DLD1 (cell line): ENCODE measurements at regions not wholly inside any gene's neighbourhood (a gene's known extent, or its start where the extent isn't known, plus 50 kb on each side); places are given as distances from the start of the nearest gene placed in this dataset.

Experiments used
- in situ Hi-C: cut with HindIII; loops from 2 replicates; pipeline ENCODE4 v1.10.0; 2017; ENCODE audit warnings: low sequenced_read_pairs

- in situ Hi-C loops, result loop anchor here (10.0 kb wide), 1 partner anchor 127 kb away; no protein-coding TSS in a partner anchor
Observed at GRCh38 chr2:196431957-196432356, 207.6 kb upstream of the CCDC150 start.

- in situ Hi-C loops, result loop anchor here (10.0 kb wide), 1 partner anchor 128 kb away; no protein-coding TSS in a partner anchor
Observed at GRCh38 chr2:196433116-196433515, 206.4 kb upstream of the CCDC150 start.

GRCh38 chr2:196434217-196434616 is 205.3 kb upstream of the CCDC150 start:
- in situ Hi-C loops, result loop anchor here (10.0 kb wide), 1 partner anchor 129 kb away; no protein-coding TSS in a partner anchor

GRCh38 chr2:196435189-196435588 is 204.3 kb upstream of the CCDC150 start:
- in situ Hi-C loops, result loop anchor here (10.0 kb wide), 1 partner anchor 130 kb away; no protein-coding TSS in a partner anchor

- in situ Hi-C loops, result loop anchor here (10.0 kb wide), 1 partner anchor 133 kb away; no protein-coding TSS in a partner anchor
Observed at GRCh38 chr2:196437626-196438025, 201.9 kb upstream of the CCDC150 start.

- in situ Hi-C loops, result loop anchor here (10.0 kb wide), 1 partner anchor 135 kb away; no protein-coding TSS in a partner anchor
Observed at GRCh38 chr2:196439760-196440159, 199.8 kb upstream of the CCDC150 start.

GRCh38 chr2:196440413-196440812 is 199.1 kb upstream of the CCDC150 start:
- in situ Hi-C loops, result no loop called here

GRCh38 chr2:196441527-196441926 is 198.0 kb upstream of the CCDC150 start:
- in situ Hi-C loops, result no loop called here

GRCh38 chr2:196442211-196442610 is 197.3 kb upstream of the CCDC150 start:
- in situ Hi-C loops, result no loop called here

GRCh38 chr2:196444442-196444841 is 195.1 kb upstream of the CCDC150 start:
- in situ Hi-C loops, result no loop called here

GRCh38 chr2:196445991-196446390 is 193.5 kb upstream of the CCDC150 start:
- in situ Hi-C loops, result no loop called here

- in situ Hi-C loops, result no loop called here
Observed at GRCh38 chr2:196448407-196449079, 191.0 kb upstream of the CCDC150 start.

- in situ Hi-C loops, result no loop called here
Observed at GRCh38 chr2:196449083-196449482, 190.4 kb upstream of the CCDC150 start.

- in situ Hi-C loops, result no loop called here
Observed at GRCh38 chr2:196452758-196453157, 186.8 kb upstream of the CCDC150 start.

- in situ Hi-C loops, result no loop called here
Observed at GRCh38 chr2:196453613-196454047, 185.9 kb upstream of the CCDC150 start.

- in situ Hi-C loops, result no loop called here
Observed at GRCh38 chr2:196454492-196454891, 185.0 kb upstream of the CCDC150 start.

- in situ Hi-C loops, result no loop called here
Observed at GRCh38 chr2:196459539-196459938, 180.0 kb upstream of the CCDC150 start.

GRCh38 chr2:196463706-196464105 is 175.8 kb upstream of the CCDC150 start:
- in situ Hi-C loops, result no loop called here

GRCh38 chr2:196464311-196464710 is 175.2 kb upstream of the CCDC150 start:
- in situ Hi-C loops, result no loop called here

- in situ Hi-C loops, result no loop called here
Observed at GRCh38 chr2:196466581-196466980, 172.9 kb upstream of the CCDC150 start.

- in situ Hi-C loops, result no loop called here
Observed at GRCh38 chr2:196468394-196468793, 171.1 kb upstream of the CCDC150 start.

GRCh38 chr2:196473617-196474016 is 165.9 kb upstream of the CCDC150 start:
- in situ Hi-C loops, result no loop called here

GRCh38 chr2:196475611-196476010 is 163.9 kb upstream of the CCDC150 start:
- in situ Hi-C loops, result no loop called here
